ENCODE measurements at regions not wholly inside any gene's neighbourhood (a gene's known extent, or its start where the extent isn't known, plus 50 kb on each side); places are given as distances from the start of the nearest gene placed in this dataset.

DNA sequence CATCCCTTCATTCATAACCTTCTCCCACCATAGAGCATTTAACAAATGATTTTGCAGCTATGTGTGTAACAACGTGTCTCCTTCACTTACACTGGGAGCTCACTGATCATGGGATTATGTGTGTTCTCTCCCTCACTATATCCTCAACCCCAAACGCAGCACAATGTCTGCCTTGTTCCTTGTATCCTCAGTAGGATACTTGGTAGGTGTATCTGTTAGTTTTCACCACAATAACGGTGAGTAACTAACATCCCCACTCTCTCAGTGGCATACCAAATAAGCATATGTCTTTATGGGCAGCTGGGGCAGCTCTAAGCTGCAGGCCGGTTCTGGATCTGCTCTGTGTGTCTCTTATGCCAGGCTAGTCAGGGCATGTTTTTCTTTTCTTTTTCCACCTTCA lies 166.7 kb upstream of the PWP1 start:
- TF ChIP-seq NFIC (IDR thresholded peaks at IDR 0.05) (no peak), EGR1 (IDR thresholded peaks at IDR 0.05) (no peak), YY1 (IDR thresholded peaks at IDR 0.05; ENCODE audit: low read depth) (no peak), REST (IDR thresholded peaks at IDR 0.05; ENCODE audit: low read depth) (no peak), TEAD4 (IDR thresholded peaks at IDR 0.05) (no peak), MAX (IDR thresholded peaks at IDR 0.05) (no peak), EP300 (IDR thresholded peaks at IDR 0.05; ENCODE audit: borderline replicate concordance) (no peak), CREB1 (IDR thresholded peaks at IDR 0.05; ENCODE audit: low read depth) (no peak), USF1 (IDR thresholded peaks at IDR 0.05) (no peak), TAF1 (IDR thresholded peaks at IDR 0.05; ENCODE audit: low read depth) (no peak), CEBPB (IDR thresholded peaks at IDR 0.05) (no peak), FOXM1 (IDR thresholded peaks at IDR 0.05; ENCODE audit: borderline replicate concordance, low read depth) (no peak), RAD21 (IDR thresholded peaks at IDR 0.05; ENCODE audit: low read depth) (no peak)

All from Ishikawa (cell line).